ENCODE measurements at regions not wholly inside any gene's neighbourhood (a gene's known extent, or its start where the extent isn't known, plus 50 kb on each side); places are given as distances from the start of the nearest gene placed in this dataset.

DNA sequence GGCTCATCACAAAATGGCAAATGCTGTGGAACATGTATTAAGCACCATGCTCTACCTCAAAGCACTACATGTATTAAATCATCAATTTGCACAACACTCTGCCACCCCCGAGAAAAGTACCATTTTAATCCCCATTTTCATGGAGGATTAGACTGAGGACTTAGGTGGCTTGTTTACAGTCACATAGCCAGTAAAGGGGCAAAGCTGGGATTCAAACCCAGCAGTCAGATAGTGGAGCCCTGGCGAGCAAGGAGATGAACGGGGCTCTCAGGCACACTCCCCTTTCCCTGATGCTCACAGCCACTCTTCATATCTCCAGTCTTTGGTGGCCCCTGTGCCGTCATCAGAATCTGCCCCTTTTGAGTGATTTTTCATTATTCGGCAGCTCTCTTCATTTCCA is 262.9 kb downstream of the DIRAS2 start:
- TF ChIP-seq, protein P1, sequence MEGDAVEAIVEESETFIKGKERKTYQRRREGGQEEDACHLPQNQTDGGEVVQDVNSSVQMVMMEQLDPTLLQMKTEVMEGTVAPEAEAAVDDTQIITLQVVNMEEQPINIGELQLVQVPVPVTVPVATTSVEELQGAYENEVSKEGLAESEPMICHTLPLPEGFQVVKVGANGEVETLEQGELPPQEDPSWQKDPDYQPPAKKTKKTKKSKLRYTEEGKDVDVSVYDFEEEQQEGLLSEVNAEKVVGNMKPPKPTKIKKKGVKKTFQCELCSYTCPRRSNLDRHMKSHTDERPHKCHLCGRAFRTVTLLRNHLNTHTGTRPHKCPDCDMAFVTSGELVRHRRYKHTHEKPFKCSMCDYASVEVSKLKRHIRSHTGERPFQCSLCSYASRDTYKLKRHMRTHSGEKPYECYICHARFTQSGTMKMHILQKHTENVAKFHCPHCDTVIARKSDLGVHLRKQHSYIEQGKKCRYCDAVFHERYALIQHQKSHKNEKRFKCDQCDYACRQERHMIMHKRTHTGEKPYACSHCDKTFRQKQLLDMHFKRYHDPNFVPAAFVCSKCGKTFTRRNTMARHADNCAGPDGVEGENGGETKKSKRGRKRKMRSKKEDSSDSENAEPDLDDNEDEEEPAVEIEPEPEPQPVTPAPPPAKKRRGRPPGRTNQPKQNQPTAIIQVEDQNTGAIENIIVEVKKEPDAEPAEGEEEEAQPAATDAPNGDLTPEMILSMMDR (IDR thresholded peaks at IDR 0.05), result no peak
- TF ChIP-seq POLR2A (IDR thresholded peaks at IDR 0.05), result no peak

All from upper lobe of left lung (tissue), 4 donors.